NCI-H2107 (cell line): ENCODE measurements at regions not wholly inside any gene's neighbourhood (a gene's known extent, or its start where the extent isn't known, plus 50 kb on each side); places are given as distances from the start of the nearest gene placed in this dataset.

ENCODE experiments used
- DNase-seq: peaks from one replicate; lab custom pipeline; 2025; lab: John Stamatoyannopoulos, UW

GRCh38 chr2:8453904-8454302 lies 228.0 kb upstream of the ID2 start:
- DNase-seq, result no peak

GRCh38 chr2:8454797-8455196 lies 227.1 kb upstream of the ID2 start:
- no peak for DNase-seq

- DNase-seq, result no peak
Measured at GRCh38 chr2:8455236-8456150, 226.4 kb upstream of the ID2 start.

GRCh38 chr2:8456151-8457091 lies 225.4 kb upstream of the ID2 start:
- no peak for DNase-seq

- DNase-seq, result peak; percentile 16
Measured at GRCh38 chr2:8457092-8457481, 224.8 kb upstream of the ID2 start.

GRCh38 chr2:8457699-8458502 lies 224.0 kb upstream of the ID2 start:
- DNase-seq, result no peak

- no peak for DNase-seq
Measured at GRCh38 chr2:8458503-8459459, 223.1 kb upstream of the ID2 start.

GRCh38 chr2:8459474-8459873 lies 222.4 kb upstream of the ID2 start:
- DNase-seq, result no peak

GRCh38 chr2:8461341-8461740 lies 220.5 kb upstream of the ID2 start:
- DNase-seq, result no peak

- no peak for DNase-seq
Measured at GRCh38 chr2:8462280-8462679, 219.6 kb upstream of the ID2 start.

- DNase-seq, result no peak
Measured at GRCh38 chr2:8462899-8463648, 218.8 kb upstream of the ID2 start.

- no peak for DNase-seq
Measured at GRCh38 chr2:8465560-8465959, 216.3 kb upstream of the ID2 start.

- no peak for DNase-seq
Measured at GRCh38 chr2:8469709-8470493, 212.0 kb upstream of the ID2 start.

- DNase-seq, result no peak
Measured at GRCh38 chr2:8472545-8473323, 209.1 kb upstream of the ID2 start.

- no peak for DNase-seq
Measured at GRCh38 chr2:8475349-8476031, 206.4 kb upstream of the ID2 start.

- DNase-seq, result no peak
Measured at GRCh38 chr2:8477552-8478470, 204.0 kb upstream of the ID2 start.

- DNase-seq, result no peak
Measured at GRCh38 chr2:8478471-8478793, 203.4 kb upstream of the ID2 start.
